Nephron progenitor cell (in vitro differentiated cells): ENCODE measurements at regions not wholly inside any gene's neighbourhood (a gene's known extent, or its start where the extent isn't known, plus 50 kb on each side); places are given as distances from the start of the nearest gene placed in this dataset.

Experiments used
- DNase-seq: peaks from one replicate; pipeline ENCODE4 v3.0.0; 2021
- H3K27ac Mint-ChIP-seq: 2 replicates; pipeline ENCODE4 v1.8.0; 2021; ENCODE audit warnings: mild to moderate bottlenecking, moderate library complexity, mixed read lengths
- H3K27me3 Mint-ChIP-seq: 2 replicates; pipeline ENCODE4 v1.8.0; 2021; ENCODE audit warnings: mild to moderate bottlenecking, low read depth, mixed read lengths; ENCODE audit not compliant: poor library complexity
- H3K36me3 Mint-ChIP-seq: 2 replicates; pipeline ENCODE4 v1.8.0; 2021; ENCODE audit warnings: low read depth, mixed read lengths
- H3K4me1 Mint-ChIP-seq: 2 replicates; pipeline ENCODE4 v1.8.0; 2021; ENCODE audit warnings: mixed read lengths
- H3K4me3 Mint-ChIP-seq: 2 replicates; pipeline ENCODE4 v1.8.0; 2021; ENCODE audit warnings: mild to moderate bottlenecking, moderate library complexity, mixed read lengths
- H3K9me3 Mint-ChIP-seq: 2 replicates; pipeline ENCODE4 v1.8.0; 2021; ENCODE audit warnings: mild to moderate bottlenecking, moderate library complexity, mixed read lengths
- TF ChIP-seq, protein P1 (sequence below): fragments of 200-600 bp; sonication (generic); IDR thresholded peaks from 2 replicates; pipeline ENCODE4 v1.5.0; 2021; ENCODE audit warnings: antibody characterized with exemption

DNA sequence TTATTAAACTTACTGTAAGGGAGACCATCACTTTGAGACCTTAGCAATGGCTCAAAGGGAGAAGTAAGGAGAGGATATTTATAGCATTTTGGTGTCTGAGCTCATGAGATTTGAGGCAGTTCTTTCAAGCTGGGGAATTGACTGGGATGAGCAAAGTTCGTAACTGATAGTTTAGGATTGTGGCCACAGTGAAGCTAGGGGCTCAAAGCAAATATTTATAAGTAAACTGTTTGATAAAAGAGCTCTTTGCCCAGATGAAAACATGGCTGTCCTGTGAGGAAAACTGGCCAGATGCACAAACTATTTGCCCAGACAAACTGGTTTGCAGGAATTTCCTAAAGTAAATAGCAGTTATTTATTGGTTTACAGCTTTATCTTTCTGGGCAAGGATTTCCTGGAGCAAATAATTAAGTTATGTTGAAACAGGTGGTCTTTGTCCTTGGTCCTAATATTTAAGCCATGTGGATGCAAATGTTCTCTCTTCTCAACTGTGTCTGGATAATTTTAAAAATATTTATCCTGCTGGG lies 59.7 kb upstream of the TMTC4 start:
- TF ChIP-seq, protein P1, sequence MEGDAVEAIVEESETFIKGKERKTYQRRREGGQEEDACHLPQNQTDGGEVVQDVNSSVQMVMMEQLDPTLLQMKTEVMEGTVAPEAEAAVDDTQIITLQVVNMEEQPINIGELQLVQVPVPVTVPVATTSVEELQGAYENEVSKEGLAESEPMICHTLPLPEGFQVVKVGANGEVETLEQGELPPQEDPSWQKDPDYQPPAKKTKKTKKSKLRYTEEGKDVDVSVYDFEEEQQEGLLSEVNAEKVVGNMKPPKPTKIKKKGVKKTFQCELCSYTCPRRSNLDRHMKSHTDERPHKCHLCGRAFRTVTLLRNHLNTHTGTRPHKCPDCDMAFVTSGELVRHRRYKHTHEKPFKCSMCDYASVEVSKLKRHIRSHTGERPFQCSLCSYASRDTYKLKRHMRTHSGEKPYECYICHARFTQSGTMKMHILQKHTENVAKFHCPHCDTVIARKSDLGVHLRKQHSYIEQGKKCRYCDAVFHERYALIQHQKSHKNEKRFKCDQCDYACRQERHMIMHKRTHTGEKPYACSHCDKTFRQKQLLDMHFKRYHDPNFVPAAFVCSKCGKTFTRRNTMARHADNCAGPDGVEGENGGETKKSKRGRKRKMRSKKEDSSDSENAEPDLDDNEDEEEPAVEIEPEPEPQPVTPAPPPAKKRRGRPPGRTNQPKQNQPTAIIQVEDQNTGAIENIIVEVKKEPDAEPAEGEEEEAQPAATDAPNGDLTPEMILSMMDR = no peak
- Mint-ChIP-seq H3K36me3 (peaks cover 4% of the 10 kb centered on the region), H3K9me3 (peaks cover 20% of the 10 kb centered on the region), H3K27ac (no peak overlapping the region), H3K4me3 (no peak overlapping the region), H3K4me1 (peaks cover 6% of the 10 kb centered on the region), H3K27me3 (peaks cover 9% of the 10 kb centered on the region)
- no peak for DNase-seq

DNA sequence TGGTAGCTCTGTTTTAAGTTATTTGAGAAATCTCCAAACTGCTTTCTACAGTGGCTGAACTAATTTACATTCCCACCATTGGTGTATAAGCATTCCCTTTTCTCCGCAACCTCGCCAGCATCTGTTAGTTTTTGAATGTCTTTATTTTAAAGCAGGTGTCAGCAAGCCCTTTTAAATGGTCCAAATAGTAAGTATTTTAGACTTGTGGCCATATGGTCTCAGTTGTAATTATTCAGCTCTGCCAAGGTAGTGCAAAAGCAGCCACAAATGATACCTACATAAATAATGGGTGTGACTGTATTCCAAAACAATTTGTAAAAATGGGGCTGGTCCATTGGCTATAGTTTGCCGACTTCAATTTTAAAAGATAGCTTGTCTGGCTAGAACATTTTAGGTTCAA lies 58.7 kb upstream of the TMTC4 start:
- peaks cover 6% of the 10 kb centered on the region for H3K27me3 Mint-ChIP-seq

DNA sequence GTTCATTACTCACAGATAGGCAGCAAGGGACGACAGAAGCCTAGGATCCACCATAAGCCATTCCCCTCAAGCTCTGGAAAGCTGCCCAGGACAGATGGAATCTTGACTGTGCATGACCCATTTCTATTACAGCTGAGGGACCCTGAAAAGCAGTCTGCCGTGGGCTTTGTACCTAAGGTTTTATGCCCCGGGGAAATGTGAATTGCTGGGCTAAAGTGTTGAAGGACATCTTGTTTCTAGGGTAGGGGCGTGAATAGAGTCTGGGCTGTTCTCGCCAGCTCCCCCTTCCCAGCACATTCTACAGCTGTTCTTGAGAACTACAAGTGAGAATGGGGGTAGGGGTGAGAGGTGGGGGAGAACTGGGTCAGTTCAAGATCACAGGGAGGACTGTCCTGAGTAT lies 53.6 kb upstream of the TMTC4 start:
- Mint-ChIP-seq H3K4me1 (no peaks in the 10 kb centered on the region), H3K36me3 (peaks cover 9% of the 10 kb centered on the region), H3K27me3 (peaks cover 12% of the 10 kb centered on the region), H3K9me3 (peaks cover 34% of the 10 kb centered on the region), H3K4me3 (no peak overlapping the region), H3K27ac (no peak overlapping the region)
- TF ChIP-seq, protein P1 = no peak
- no peak for DNase-seq

More for the DNA sequence above, 58.7 kb upstream of the TMTC4 start:
- H3K4me3 Mint-ChIP-seq = no peak overlapping the region
- TF ChIP-seq, protein P1 = no peak
- no peak for DNase-seq
- peaks cover 6% of the 10 kb centered on the region for H3K4me1 Mint-ChIP-seq
- H3K36me3 Mint-ChIP-seq = peaks cover 4% of the 10 kb centered on the region
- H3K9me3 Mint-ChIP-seq = peaks cover 21% of the 10 kb centered on the region
- H3K27ac Mint-ChIP-seq = no peak overlapping the region

DNA sequence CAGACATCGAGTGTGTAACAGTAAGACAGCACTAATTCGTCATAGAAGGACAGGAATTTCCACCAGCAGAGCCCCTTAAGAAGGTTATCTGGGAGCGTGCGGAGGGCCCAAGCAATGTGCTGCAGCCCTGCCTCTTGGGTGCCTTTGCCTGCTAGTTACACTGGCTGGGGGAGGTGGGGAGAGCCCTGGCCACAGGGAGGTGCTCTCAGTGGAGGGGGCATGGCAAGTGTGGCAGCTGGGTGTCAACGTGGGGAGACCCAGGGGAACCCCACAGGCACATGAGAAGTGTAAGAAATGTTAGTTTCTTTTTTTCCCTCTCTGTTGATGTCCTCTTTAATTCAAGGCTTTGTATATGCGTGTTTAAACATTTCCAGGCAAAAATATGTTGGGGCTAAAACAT lies 50.9 kb upstream of the TMTC4 start:
- Mint-ChIP-seq H3K4me3 (no peak overlapping the region), H3K9me3 (peaks cover 26% of the 10 kb centered on the region), H3K27me3 (peaks cover 8% of the 10 kb centered on the region), H3K4me1 (peaks cover 4% of the 10 kb centered on the region), H3K36me3 (peaks cover 5% of the 10 kb centered on the region), H3K27ac (no peak overlapping the region)
- DNase-seq = no peak
- TF ChIP-seq, protein P1 = no peak

DNA sequence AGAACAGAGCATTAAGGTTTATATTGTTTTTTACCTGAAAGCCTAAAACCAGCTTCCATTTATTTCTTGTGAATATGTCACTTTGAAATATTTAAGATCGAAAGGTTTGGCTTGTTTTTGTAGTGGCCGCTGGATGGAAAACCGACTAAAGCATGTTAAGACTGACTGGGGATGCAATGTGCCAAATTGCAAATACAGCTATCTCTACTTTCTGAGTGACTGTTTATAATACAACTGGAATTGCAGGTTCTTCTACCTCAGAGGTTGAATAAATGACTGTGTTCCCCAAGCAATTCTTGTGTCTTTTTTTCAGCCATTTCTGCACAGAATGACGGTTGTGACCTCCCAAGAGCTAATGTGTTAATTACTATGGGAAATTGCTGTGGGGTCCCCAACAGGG lies 50.0 kb upstream of the TMTC4 start:
- H3K27ac Mint-ChIP-seq = no peak overlapping the region
- no peak overlapping the region for H3K4me3 Mint-ChIP-seq
- DNase-seq = no peak
- TF ChIP-seq, protein P1 = no peak
- peaks cover 4% of the 10 kb centered on the region for H3K4me1 Mint-ChIP-seq
- peaks cover 5% of the 10 kb centered on the region for H3K36me3 Mint-ChIP-seq
- peaks cover 9% of the 10 kb centered on the region for H3K27me3 Mint-ChIP-seq
- peaks cover 31% of the 10 kb centered on the region for H3K9me3 Mint-ChIP-seq
